ENCODE measurements at regions not wholly inside any gene's neighbourhood (a gene's known extent, or its start where the extent isn't known, plus 50 kb on each side); places are given as distances from the start of the nearest gene placed in this dataset.

GRCh38 chr1:221559911-221560310 lies 182.0 kb downstream of the DUSP10 start:
- no peak for DNase-seq (ENCODE audit: low read depth)
- H3K4me3 ChIP-seq (ENCODE audit: low read depth, low read length), result no peak overlapping the region
- no peak for TF ChIP-seq CTCF (IDR thresholded peaks at IDR 0.05; ENCODE audit: low read depth, low read length, missing control alignments)

GRCh38 chr1:221562542-221563475 lies 179.1 kb downstream of the DUSP10 start:
- DNase-seq (ENCODE audit: low read depth), result no peak
- TF ChIP-seq CTCF (IDR thresholded peaks at IDR 0.05; ENCODE audit: low read depth, low read length, missing control alignments), result no peak
- H3K4me3 ChIP-seq (ENCODE audit: low read depth, low read length), result no peak overlapping the region

GRCh38 chr1:221563476-221563921 lies 178.4 kb downstream of the DUSP10 start:
- no peak for DNase-seq (ENCODE audit: low read depth)
- no peak for TF ChIP-seq CTCF (IDR thresholded peaks at IDR 0.05; ENCODE audit: low read depth, low read length, missing control alignments)
- no peak overlapping the region for H3K4me3 ChIP-seq (ENCODE audit: low read depth, low read length)

GRCh38 chr1:221564891-221565290 lies 177.0 kb downstream of the DUSP10 start:
- no peak for DNase-seq (ENCODE audit: low read depth)
- TF ChIP-seq CTCF (IDR thresholded peaks at IDR 0.05; ENCODE audit: low read depth, low read length, missing control alignments), result no peak
- H3K4me3 ChIP-seq (ENCODE audit: low read depth, low read length), result no peak overlapping the region

- no peak for DNase-seq (ENCODE audit: low read depth)
- H3K4me3 ChIP-seq (ENCODE audit: low read depth, low read length), result no peak overlapping the region
- no peak for TF ChIP-seq CTCF (IDR thresholded peaks at IDR 0.05; ENCODE audit: low read depth, low read length, missing control alignments)
Observed at GRCh38 chr1:221565711-221566110, 176.2 kb downstream of the DUSP10 start.

GRCh38 chr1:221567859-221568507 lies 173.9 kb downstream of the DUSP10 start:
- DNase-seq (ENCODE audit: low read depth), result no peak
- no peak for TF ChIP-seq CTCF (IDR thresholded peaks at IDR 0.05; ENCODE audit: low read depth, low read length, missing control alignments)
- no peak overlapping the region for H3K4me3 ChIP-seq (ENCODE audit: low read depth, low read length)
